Upper lobe of left lung (tissue), 4 donors: ENCODE measurements at regions not wholly inside any gene's neighbourhood (a gene's known extent, or its start where the extent isn't known, plus 50 kb on each side); places are given as distances from the start of the nearest gene placed in this dataset.

Experiments used
- CTCF ChIP-seq, 6 experiments: fragments of 450-650 bp in 4 of 6; fragments of 200-600 bp in 2 of 6; sonication (generic) in 2 of 6; IDR thresholded peaks; one replicate each; pipeline ENCODE4 v1.5.1; 2016 to 2019; ENCODE audit warnings: antibody characterized with exemption in 6 of 6
- EP300 ChIP-seq, 4 donors: sonication (generic); formaldehyde crosslinking; IDR thresholded peaks; one replicate each; pipeline ENCODE4 v1.5.1; 2017; ENCODE audit warnings: antibody characterized with exemption in 4 of 4, control low read depth in 2 of 4
- POLR2AphosphoS5 ChIP-seq, 2 donors: sonication (generic); formaldehyde crosslinking; IDR thresholded peaks; one replicate each; pipeline ENCODE4 v1.5.1; 2017; ENCODE audit warnings: antibody characterized with exemption in 2 of 2

GRCh38 chr15:27686971-27687370 lies 412.1 kb downstream of the OCA2 start:
- TF ChIP-seq CTCF (IDR thresholded peaks at IDR 0.05) = no peak
- no peak for TF ChIP-seq EP300 (IDR thresholded peaks at IDR 0.05)
- TF ChIP-seq POLR2AphosphoS5 (IDR thresholded peaks at IDR 0.05) = no peak
